Tibial nerve (tissue), 4 donors: ENCODE measurements at regions not wholly inside any gene's neighbourhood (a gene's known extent, or its start where the extent isn't known, plus 50 kb on each side); places are given as distances from the start of the nearest gene placed in this dataset.

Experiments
- DNase-seq, 2 donors: peaks; one replicate each; pipeline ENCODE4 v3.0.0-alpha.2; 2019; ENCODE audit warnings: low spot score in 2 of 2
- H3K27ac ChIP-seq, 4 donors: fragments of 200-600 bp; sonication (generic) in 3 of 4; one replicate each; pipeline ENCODE4 v1.5.1; 2017 to 2019; ENCODE audit warnings: mild to moderate bottlenecking in 1 of 4
- H3K27me3 ChIP-seq, 2 donors: fragments of 200-600 bp; sonication (generic) in 1 of 2; one replicate each; pipeline versions ENCODE4 v1.5.1 to v1.6.0; 2017 to 2019
- H3K36me3 ChIP-seq, 3 donors: fragments of 200-600 bp; sonication (generic); one replicate each; pipeline ENCODE4 v1.5.1; 2018 to 2019
- H3K4me1 ChIP-seq, 4 donors: fragments of 200-600 bp; sonication (generic) in 3 of 4; one replicate each; pipeline ENCODE4 v1.5.1; 2017 to 2019
- H3K4me3 ChIP-seq, 4 donors: fragments of 200-600 bp; sonication (generic) in 3 of 4; one replicate each; pipeline ENCODE4 v1.5.1; 2017 to 2019; ENCODE audit warnings: mild to moderate bottlenecking in 1 of 4, moderate library complexity in 1 of 4
- H3K9me3 ChIP-seq, 4 donors: fragments of 200-600 bp; sonication (generic) in 3 of 4; one replicate each; pipeline ENCODE4 v1.5.1; 2017 to 2019
- EP300 ChIP-seq, 2 donors: sonication (generic); formaldehyde crosslinking; IDR thresholded peaks; one replicate each; pipeline ENCODE4 v1.6.1; 2017; ENCODE audit warnings: antibody characterized with exemption in 2 of 2, mild to moderate bottlenecking in 1 of 2
- POLR2A ChIP-seq, 2 donors: fragments of 450-650 bp; IDR thresholded peaks; one replicate each; pipeline ENCODE4 v1.6.1; 2017; ENCODE audit warnings: antibody characterized with exemption in 2 of 2, mild to moderate bottlenecking in 2 of 2, moderate library complexity in 2 of 2
- WGBS, 2 donors: methylation state at CpG; one replicate each; pipeline ENCODE4 v1.1.5; 2018; 5-methylcytosine and 5-hydroxymethylcytosine counted together
- TF ChIP-seq, protein P1 (sequence below), 5 experiments: fragments of 200-600 bp in 3 of 5; fragments of 450-650 bp in 2 of 5; sonication (generic) in 3 of 5; IDR thresholded peaks; one replicate each; pipeline ENCODE4 v1.5.1; 2016 to 2019; ENCODE audit warnings: antibody characterized with exemption in 5 of 5, mild to moderate bottlenecking in 3 of 5, moderate library complexity in 2 of 5

GRCh38 chr2:11055679-11056215, 99.5 kb upstream of the SLC66A3 start:
- Histone ChIP-seq H3K4me1 (no peaks in the 10 kb centered on the region), H3K9me3 (peaks cover 0 to 8% (median 3%) of the 10 kb centered on the region in 4 donors), H3K27me3 (no peaks in the 10 kb centered on the region), H3K36me3 (no peaks in the 10 kb centered on the region), H3K27ac (no peak overlapping the region), H3K4me3 (no peak overlapping the region)
- 90% methylated on average over 9 of the region's 9 CpGs for WGBS, 2 donors
- no peak for DNase-seq
- no peak for TF ChIP-seq EP300 (IDR thresholded peaks at IDR 0.05)
- TF ChIP-seq, protein P1, sequence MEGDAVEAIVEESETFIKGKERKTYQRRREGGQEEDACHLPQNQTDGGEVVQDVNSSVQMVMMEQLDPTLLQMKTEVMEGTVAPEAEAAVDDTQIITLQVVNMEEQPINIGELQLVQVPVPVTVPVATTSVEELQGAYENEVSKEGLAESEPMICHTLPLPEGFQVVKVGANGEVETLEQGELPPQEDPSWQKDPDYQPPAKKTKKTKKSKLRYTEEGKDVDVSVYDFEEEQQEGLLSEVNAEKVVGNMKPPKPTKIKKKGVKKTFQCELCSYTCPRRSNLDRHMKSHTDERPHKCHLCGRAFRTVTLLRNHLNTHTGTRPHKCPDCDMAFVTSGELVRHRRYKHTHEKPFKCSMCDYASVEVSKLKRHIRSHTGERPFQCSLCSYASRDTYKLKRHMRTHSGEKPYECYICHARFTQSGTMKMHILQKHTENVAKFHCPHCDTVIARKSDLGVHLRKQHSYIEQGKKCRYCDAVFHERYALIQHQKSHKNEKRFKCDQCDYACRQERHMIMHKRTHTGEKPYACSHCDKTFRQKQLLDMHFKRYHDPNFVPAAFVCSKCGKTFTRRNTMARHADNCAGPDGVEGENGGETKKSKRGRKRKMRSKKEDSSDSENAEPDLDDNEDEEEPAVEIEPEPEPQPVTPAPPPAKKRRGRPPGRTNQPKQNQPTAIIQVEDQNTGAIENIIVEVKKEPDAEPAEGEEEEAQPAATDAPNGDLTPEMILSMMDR (IDR thresholded peaks at IDR 0.05), result no peak
- no peak for TF ChIP-seq POLR2A (IDR thresholded peaks at IDR 0.05)

DNA sequence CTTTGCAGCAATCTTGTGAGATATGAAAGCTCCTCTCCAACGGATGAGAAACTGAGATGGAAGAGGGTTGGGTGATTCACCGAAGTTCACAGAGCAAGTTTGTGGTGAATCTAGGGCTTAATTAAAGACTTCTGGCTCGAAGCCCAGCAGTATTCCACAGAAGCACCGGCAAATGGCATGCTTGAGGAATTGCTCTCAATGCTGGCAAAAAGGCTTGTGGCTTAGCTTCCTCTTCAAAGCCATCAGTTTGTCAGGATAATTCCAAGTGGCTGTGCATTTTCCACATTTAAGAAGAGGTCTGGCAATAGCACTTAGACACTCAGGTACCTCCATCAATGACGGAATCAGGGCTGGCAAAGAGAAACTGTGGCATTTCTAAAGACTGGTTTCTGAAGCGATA, 98.7 kb upstream of the SLC66A3 start:
- DNase-seq, result no peak
- Histone ChIP-seq H3K36me3 (no peaks in the 10 kb centered on the region), H3K27me3 (no peaks in the 10 kb centered on the region), H3K27ac (no peak overlapping the region), H3K4me3 (no peak overlapping the region), H3K9me3 (peaks cover 0 to 16% (median 4%) of the 10 kb centered on the region in 4 donors), H3K4me1 (no peaks in the 10 kb centered on the region)
- TF ChIP-seq EP300 (IDR thresholded peaks at IDR 0.05) (no peak), POLR2A (IDR thresholded peaks at IDR 0.05) (no peak)
- TF ChIP-seq, protein P1 (IDR thresholded peaks at IDR 0.05), result no peak
- WGBS, 2 donors, result 40 to 41% methylated on average over 6 of the region's 6 CpGs

DNA sequence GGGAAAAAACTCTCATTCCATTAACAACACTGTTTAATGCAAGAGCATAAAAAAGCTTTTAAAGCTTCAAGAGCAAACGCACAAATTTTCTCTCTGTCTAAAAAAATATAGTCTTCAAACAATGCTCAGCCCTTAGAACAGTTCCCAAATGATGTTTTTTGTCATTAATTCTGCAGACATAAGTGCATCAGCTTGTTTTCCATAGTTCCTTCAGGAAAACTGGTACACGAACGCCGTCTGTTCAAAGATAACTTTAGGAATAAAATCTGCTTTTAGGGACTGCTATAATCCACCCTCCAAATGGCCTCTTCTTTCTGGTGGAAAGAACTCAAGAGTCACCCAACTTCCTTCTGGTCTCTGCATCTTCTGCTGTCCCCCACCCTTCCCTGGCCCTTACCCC, 98.2 kb upstream of the SLC66A3 start:
- no peak overlapping the region for H3K4me3 ChIP-seq
- no peaks in the 10 kb centered on the region for H3K4me1 ChIP-seq
- H3K27ac ChIP-seq, result no peak overlapping the region
- no peak for DNase-seq
- WGBS, 2 donors, result 60 to 66% methylated on average over 4 of the region's 4 CpGs
- H3K9me3 ChIP-seq, result peaks cover 0 to 20% (median 6%) of the 10 kb centered on the region in 4 donors
- H3K27me3 ChIP-seq, result no peaks in the 10 kb centered on the region
- TF ChIP-seq EP300 (IDR thresholded peaks at IDR 0.05) (no peak), POLR2A (IDR thresholded peaks at IDR 0.05) (no peak)
- TF ChIP-seq, protein P1 (IDR thresholded peaks at IDR 0.05), result no peak
- H3K36me3 ChIP-seq, result no peaks in the 10 kb centered on the region

DNA sequence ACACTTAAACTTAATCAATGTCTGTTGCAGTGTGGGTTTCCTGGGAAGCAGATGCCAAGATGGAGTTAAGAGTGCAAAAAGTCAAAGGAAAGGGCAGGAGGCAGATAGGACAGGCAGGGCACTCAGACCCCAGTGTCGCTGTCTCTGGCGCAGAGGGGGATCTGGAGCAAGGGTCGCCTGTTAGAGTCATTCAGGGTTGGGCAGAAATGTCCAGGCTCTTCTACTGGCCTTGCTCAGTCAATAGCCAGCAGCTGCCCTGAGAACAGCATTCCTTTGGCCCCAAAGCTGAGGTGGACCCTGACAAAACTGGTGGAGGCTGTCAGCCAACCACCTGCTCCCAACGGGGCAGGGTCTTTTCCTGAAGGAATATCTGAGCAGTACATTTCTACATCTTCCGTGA, 97.1 kb upstream of the SLC66A3 start:
- H3K27me3 ChIP-seq, result no peaks in the 10 kb centered on the region
- no peaks in the 10 kb centered on the region for H3K36me3 ChIP-seq
- H3K9me3 ChIP-seq, result peaks cover 0 to 28% (median 7%) of the 10 kb centered on the region in 4 donors
- no peak overlapping the region for H3K27ac ChIP-seq
- WGBS, 2 donors, result 76 to 78% methylated on average over 5 of the region's 5 CpGs
- H3K4me3 ChIP-seq, result no peak overlapping the region
- TF ChIP-seq, protein P1 (IDR thresholded peaks at IDR 0.05), result no peak
- TF ChIP-seq EP300 (IDR thresholded peaks at IDR 0.05), result no peak
- TF ChIP-seq POLR2A (IDR thresholded peaks at IDR 0.05), result no peak
- no peaks in the 10 kb centered on the region for H3K4me1 ChIP-seq
- DNase-seq, result no peak

GRCh38 chr2:11060376-11061169, 94.7 kb upstream of the SLC66A3 start:
- H3K9me3 ChIP-seq, result peaks cover 0 to 28% (median 7%) of the 10 kb centered on the region in 4 donors
- no peak overlapping the region for H3K27ac ChIP-seq
- no peaks in the 10 kb centered on the region for H3K36me3 ChIP-seq
- H3K4me3 ChIP-seq, result no peak overlapping the region
- WGBS, 2 donors, result 60 to 78% methylated on average over 3 of the region's 3 CpGs
- no peaks in the 10 kb centered on the region for H3K4me1 ChIP-seq
- H3K27me3 ChIP-seq, result no peaks in the 10 kb centered on the region
- no peak for DNase-seq
- TF ChIP-seq, protein P1 (IDR thresholded peaks at IDR 0.05), result no peak
- no peak for TF ChIP-seq EP300 (IDR thresholded peaks at IDR 0.05)
- TF ChIP-seq POLR2A (IDR thresholded peaks at IDR 0.05), result no peak
